ENCODE measurements at regions not wholly inside any gene's neighbourhood (a gene's known extent, or its start where the extent isn't known, plus 50 kb on each side); places are given as distances from the start of the nearest gene placed in this dataset.

DNA sequence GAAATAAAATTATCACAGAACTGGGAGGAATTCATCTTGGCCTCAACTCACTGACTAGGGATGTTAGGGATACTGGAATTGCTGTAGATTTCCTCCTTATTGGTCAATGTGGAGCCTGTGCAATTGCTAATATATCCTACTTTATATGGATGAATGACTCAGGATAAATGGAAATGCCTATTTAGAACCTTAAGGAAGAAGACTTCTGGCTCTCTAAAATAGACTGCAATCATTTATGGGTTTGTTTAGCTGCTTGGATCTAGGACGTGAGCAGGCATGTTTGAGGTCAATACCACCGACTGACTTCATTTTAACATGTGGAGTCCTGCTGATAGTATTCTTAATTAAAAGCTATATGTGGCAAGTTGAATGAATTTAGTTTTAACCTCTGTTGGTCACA lies 1040.1 kb upstream of the LRRN3 start:
- Mint-ChIP-seq H3K27ac (peak overlapping the region; percentile 44), H3K4me1 (peaks cover 14% of the 10 kb centered on the region), H3K36me3 (no peaks in the 10 kb centered on the region), H3K27me3 (ENCODE audit: low read depth) (no peaks in the 10 kb centered on the region), H3K9me3 (peaks cover 6% of the 10 kb centered on the region), H3K4me3 (no peak overlapping the region)
- DNase-seq (ENCODE audit: low spot score in 2 of 2, unreplicated experiment in 2 of 2): no peak
- TF ChIP-seq, protein P1, sequence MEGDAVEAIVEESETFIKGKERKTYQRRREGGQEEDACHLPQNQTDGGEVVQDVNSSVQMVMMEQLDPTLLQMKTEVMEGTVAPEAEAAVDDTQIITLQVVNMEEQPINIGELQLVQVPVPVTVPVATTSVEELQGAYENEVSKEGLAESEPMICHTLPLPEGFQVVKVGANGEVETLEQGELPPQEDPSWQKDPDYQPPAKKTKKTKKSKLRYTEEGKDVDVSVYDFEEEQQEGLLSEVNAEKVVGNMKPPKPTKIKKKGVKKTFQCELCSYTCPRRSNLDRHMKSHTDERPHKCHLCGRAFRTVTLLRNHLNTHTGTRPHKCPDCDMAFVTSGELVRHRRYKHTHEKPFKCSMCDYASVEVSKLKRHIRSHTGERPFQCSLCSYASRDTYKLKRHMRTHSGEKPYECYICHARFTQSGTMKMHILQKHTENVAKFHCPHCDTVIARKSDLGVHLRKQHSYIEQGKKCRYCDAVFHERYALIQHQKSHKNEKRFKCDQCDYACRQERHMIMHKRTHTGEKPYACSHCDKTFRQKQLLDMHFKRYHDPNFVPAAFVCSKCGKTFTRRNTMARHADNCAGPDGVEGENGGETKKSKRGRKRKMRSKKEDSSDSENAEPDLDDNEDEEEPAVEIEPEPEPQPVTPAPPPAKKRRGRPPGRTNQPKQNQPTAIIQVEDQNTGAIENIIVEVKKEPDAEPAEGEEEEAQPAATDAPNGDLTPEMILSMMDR (IDR thresholded peaks at IDR 0.05; ENCODE audit: unreplicated experiment): no peak

DNA sequence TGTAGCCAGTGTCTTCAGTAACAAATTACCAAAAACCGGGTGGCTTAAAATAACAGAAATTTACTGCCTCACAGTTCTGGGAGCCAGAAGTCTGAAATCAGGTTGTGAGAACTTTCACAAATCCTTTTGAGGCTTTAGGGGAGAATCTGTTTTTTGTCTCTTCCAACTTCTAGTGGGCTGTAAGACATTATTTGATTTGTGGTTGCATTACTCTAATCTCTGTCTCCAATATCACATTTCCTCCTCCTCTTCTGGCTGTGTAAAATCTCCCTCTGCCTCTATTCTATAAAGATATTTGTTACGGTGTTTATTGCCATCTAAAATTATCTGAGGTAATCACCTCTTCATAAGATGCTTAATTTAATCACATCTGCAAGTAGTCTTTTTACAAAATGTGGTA lies 1039.6 kb upstream of the LRRN3 start:
- no peak overlapping the region for H3K4me3 Mint-ChIP-seq

DNA sequence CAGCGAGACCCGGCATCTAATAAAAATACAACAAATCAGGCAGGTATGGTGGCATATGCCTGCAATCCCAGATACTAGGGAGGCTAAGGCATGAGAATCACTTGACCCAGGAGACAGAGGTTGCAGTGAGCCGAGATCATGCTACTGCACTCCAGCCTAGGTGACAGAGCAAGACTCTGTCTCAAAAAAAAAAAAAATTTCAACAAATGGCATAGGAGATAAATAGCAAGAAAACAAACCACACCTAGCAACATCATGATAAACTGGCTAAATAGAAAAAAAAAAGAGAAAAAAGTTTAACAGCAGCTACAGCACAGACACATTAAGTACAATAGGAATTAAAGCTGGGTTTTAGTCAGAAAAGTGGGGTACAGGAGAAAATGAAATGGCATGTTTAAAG lies 1034.6 kb upstream of the LRRN3 start:
- Mint-ChIP-seq H3K27ac (no peak overlapping the region), H3K4me3 (no peak overlapping the region), H3K4me1 (peaks cover 3% of the 10 kb centered on the region), H3K9me3 (no peaks in the 10 kb centered on the region), H3K27me3 (ENCODE audit: low read depth) (no peaks in the 10 kb centered on the region), H3K36me3 (no peaks in the 10 kb centered on the region)
- TF ChIP-seq, protein P1 (IDR thresholded peaks at IDR 0.05; ENCODE audit: unreplicated experiment): no peak
- no peak for DNase-seq (ENCODE audit: low spot score in 2 of 2, unreplicated experiment in 2 of 2)

More for the DNA sequence above, 1039.6 kb upstream of the LRRN3 start:
- Mint-ChIP-seq H3K9me3 (peaks cover 6% of the 10 kb centered on the region), H3K36me3 (no peaks in the 10 kb centered on the region), H3K4me1 (peaks cover 14% of the 10 kb centered on the region), H3K27ac (peak overlapping the region; percentile 44), H3K27me3 (ENCODE audit: low read depth) (no peaks in the 10 kb centered on the region)
- TF ChIP-seq, protein P1 (IDR thresholded peaks at IDR 0.05; ENCODE audit: unreplicated experiment): no peak
- DNase-seq (ENCODE audit: low spot score in 2 of 2, unreplicated experiment in 2 of 2): no peak

DNA sequence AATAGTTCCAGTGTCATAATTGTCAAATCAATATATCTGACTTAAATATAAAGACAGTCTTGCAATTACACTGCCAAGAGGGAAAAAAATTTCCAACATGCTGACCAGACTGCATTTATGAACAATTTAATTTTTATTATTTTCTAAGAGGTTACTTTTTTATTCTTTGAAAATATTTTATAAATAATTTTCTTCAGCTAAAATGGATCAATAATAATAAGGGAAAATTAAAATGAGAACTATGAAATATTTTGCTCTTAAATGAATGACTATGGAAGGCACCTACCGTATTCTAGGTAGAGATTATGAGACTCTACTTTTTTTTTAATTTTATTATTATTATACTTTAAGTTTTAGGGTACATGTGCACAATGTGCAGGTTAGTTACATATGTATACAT lies 1032.5 kb upstream of the LRRN3 start:
- H3K9me3 Mint-ChIP-seq: no peaks in the 10 kb centered on the region
- TF ChIP-seq, protein P1 (IDR thresholded peaks at IDR 0.05; ENCODE audit: unreplicated experiment): no peak
- H3K4me1 Mint-ChIP-seq: no peaks in the 10 kb centered on the region
- H3K36me3 Mint-ChIP-seq: no peaks in the 10 kb centered on the region
- H3K27ac Mint-ChIP-seq: no peak overlapping the region
- H3K4me3 Mint-ChIP-seq: no peak overlapping the region
- DNase-seq (ENCODE audit: low spot score in 2 of 2, unreplicated experiment in 2 of 2): no peak
- no peaks in the 10 kb centered on the region for H3K27me3 Mint-ChIP-seq (ENCODE audit: low read depth)

DNA sequence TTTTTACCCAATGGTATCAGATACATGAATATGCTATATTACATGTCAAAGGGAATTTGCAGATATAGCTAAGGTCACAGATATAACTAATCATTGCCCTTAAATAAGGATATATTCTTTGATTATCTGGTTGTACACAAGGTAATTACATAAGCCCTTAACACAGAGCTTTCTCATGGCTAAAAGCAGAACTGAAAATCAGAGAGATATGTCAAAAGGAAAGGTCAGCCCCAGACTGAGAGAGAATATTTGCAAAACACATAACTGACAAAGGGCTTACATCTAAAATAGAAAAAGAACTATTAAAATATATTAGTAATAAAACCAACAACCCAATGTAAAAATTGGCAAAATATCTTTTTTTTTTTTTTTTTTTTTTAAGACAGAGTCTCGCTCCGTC lies 1029.5 kb upstream of the LRRN3 start:
- DNase-seq (ENCODE audit: low spot score in 2 of 2, unreplicated experiment in 2 of 2): no peak
- Mint-ChIP-seq H3K27me3 (ENCODE audit: low read depth) (no peaks in the 10 kb centered on the region), H3K4me1 (no peaks in the 10 kb centered on the region), H3K36me3 (no peaks in the 10 kb centered on the region), H3K9me3 (no peaks in the 10 kb centered on the region), H3K27ac (no peak overlapping the region), H3K4me3 (no peak overlapping the region)
- TF ChIP-seq, protein P1 (IDR thresholded peaks at IDR 0.05; ENCODE audit: unreplicated experiment): no peak

DNA sequence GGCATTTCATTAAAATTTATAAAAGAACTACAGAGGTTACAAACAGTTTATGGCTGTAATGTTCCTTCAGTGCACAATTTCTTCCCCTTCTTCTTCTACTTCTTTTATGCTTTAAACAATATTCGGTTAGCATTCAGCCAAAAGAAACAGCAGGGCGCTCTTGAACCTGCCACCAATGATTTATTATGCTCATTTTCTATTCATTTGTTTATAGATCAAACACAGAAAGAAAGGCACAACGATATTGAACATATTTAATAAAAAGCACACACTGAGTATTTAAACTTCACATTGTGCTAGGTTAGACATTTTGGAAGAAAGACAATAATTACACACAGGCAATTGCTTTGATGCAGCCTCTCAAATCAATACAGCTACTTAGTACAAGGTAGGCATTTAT lies 1025.8 kb upstream of the LRRN3 start:
- no peak overlapping the region for H3K27ac Mint-ChIP-seq
- H3K4me3 Mint-ChIP-seq: no peak overlapping the region
- peaks cover 13% of the 10 kb centered on the region for H3K9me3 Mint-ChIP-seq
- no peaks in the 10 kb centered on the region for H3K27me3 Mint-ChIP-seq (ENCODE audit: low read depth)
- TF ChIP-seq, protein P1 (IDR thresholded peaks at IDR 0.05; ENCODE audit: unreplicated experiment): no peak
- no peaks in the 10 kb centered on the region for H3K36me3 Mint-ChIP-seq
- no peaks in the 10 kb centered on the region for H3K4me1 Mint-ChIP-seq
- DNase-seq (ENCODE audit: low spot score in 2 of 2, unreplicated experiment in 2 of 2): no peak

All from mesothelial cell of epicardium (in vitro differentiated cells).